ENCODE measurements at regions not wholly inside any gene's neighbourhood (a gene's known extent, or its start where the extent isn't known, plus 50 kb on each side); places are given as distances from the start of the nearest gene placed in this dataset.
A peak's percentile ranks its signal among the peaks of the same experiment; 100 is the strongest.

DNA sequence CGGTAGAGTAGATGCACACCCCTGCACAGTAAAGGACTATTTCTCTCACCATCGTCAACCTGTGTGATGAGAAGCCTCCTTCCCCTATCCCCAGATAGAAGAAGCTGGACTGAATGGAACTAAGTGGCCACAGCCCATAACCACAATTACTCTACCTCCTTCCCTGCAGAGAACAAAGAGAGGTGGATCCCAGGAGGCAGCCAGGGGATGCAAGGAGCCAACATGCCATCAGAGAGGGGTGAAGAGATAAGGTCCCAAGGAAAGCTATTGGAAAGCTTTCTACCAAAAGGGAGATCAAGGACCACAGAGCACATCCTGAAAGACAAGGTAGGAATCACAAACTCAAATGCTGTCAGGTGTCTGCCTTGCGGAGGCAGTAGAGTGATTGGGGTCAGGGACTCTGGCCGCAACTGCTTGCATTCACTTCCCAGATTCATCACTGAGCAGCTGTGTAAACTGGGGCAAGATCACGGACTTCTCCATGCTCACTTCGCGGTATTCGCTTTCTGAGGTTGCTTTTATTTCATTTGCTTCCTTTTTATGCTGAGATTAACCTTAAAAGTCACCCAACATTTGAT is 81.6 kb upstream of the MYO3A start:
- Histone ChIP-seq H4K91ac (replicated peaks; ENCODE audit: insufficient read length, low read length) (no peak overlapping the region), H3K79me2 (ENCODE audit: control insufficient read depth in 1 of 2, insufficient read depth in 2 of 2, low read length in 2 of 2) (no peaks in the 10 kb centered on the region), H2BK20ac (ENCODE audit: low read length) (no peak overlapping the region), H3K4me3 (ENCODE audit: extremely low read depth in 1 of 4, insufficient read depth in 2 of 4, low read depth in 3 of 4, low read length in 4 of 4) (no peak overlapping the region), H3K4ac (replicated peaks; ENCODE audit: insufficient read length, low read depth, low read length) (no peak overlapping the region), H2BK15ac (ENCODE audit: low read length) (0 out of 2 replicates have a peak overlapping the region, but pooled peaks have one; percentile 63), H3K9ac (replicated peaks in 1 of 4; ENCODE audit: extremely low read depth in 1 of 4, low read depth in 3 of 4, low read length in 3 of 4) (no peak overlapping the region), H3K23me2 (ENCODE audit: low read depth, low read length) (no peaks in the 10 kb centered on the region; the same call in 1 of the 2 replicates), H3K9me3 (ENCODE audit: insufficient read depth in 2 of 2, low read depth in 1 of 2, low read length in 1 of 2) (no peaks in the 10 kb centered on the region), H2AFZ (ENCODE audit: low read length) (peak overlapping the region; percentile 72; the same call in 1 of the 2 replicates), H3K27me3 (replicated peaks in 1 of 4; ENCODE audit: control insufficient read depth in 3 of 4, extremely low read depth in 1 of 4, insufficient read depth in 3 of 4, low read length in 3 of 4) (no peaks in the 10 kb centered on the region; a peak in 1 of 7 replicates), H2BK120ac (replicated peaks; ENCODE audit: low read depth, low read length) (no peak overlapping the region), H3K79me1 (ENCODE audit: low read depth, low read length) (no peaks in the 10 kb centered on the region), H2AK5ac (ENCODE audit: low read depth, low read length) (no peak overlapping the region), H2BK5ac (ENCODE audit: low read depth, low read length) (no peak overlapping the region), H2BK12ac (ENCODE audit: low read depth, low read length) (no peak overlapping the region), H3K4me2 (ENCODE audit: insufficient read depth in 1 of 2, low read depth in 2 of 2, low read length in 2 of 2) (peak overlapping the region in 1 of 2 experiments; percentile 22; a peak in 1 of 4 replicates), H4K20me1 (replicated peaks in 1 of 2; ENCODE audit: control insufficient read depth in 1 of 2, insufficient read depth in 2 of 2, low read length in 2 of 2) (no peaks in the 10 kb centered on the region), H3K27ac (ENCODE audit: low read depth, low read length) (no peak overlapping the region), H3K56ac (replicated peaks; ENCODE audit: insufficient read length, low read depth, low read length) (no peak overlapping the region), H3K23ac (ENCODE audit: insufficient read length) (no peak overlapping the region), H3K4me1 (replicated peaks in 1 of 4; ENCODE audit: control insufficient read depth in 3 of 4, insufficient read depth in 4 of 4, low read length in 3 of 4) (peaks cover 0 to 15% (median 8%) of the 10 kb centered on the region in 4 experiments; a peak in 4 of 7 replicates), H3K14ac (ENCODE audit: insufficient read length) (no peak overlapping the region), H3K36me3 (ENCODE audit: control insufficient read depth in 2 of 4, insufficient read depth in 4 of 4, low read length in 3 of 4) (no peaks in the 10 kb centered on the region), H3K18ac (ENCODE audit: extremely low read depth, low read length) (no peak overlapping the region; the same call in none of the 2 replicates), H4K8ac (ENCODE audit: extremely low read depth, insufficient read depth, low read length) (no peak overlapping the region), H4K5ac (ENCODE audit: insufficient read length, low read depth, low read length) (no peak overlapping the region)
- ChIA-PET POLR2A (ENCODE audit: partially characterized antibody) (interaction anchor here (0.6 kb wide), 1 partner anchor 39 kb away, joined by 5 read pairs; no protein-coding TSS in a partner anchor), CTCF (ENCODE audit: partially characterized antibody) (interaction anchor here (0.7 to 1.9 kb wide), 2 partner anchors 10 to 95 kb away, joined by 4 to 9 read pairs; no protein-coding TSS in a partner anchor)
- WGBS, 2 experiments (ENCODE audit: extremely low coverage in 1 of 2, insufficient coverage in 1 of 2, insufficient read length in 1 of 2, insufficient replicate concordance in 2 of 2, low coverage in 1 of 2, low lambda C conversion rate in 2 of 2, missing lambda C conversion rate in 1 of 2), result 89% methylated on average over 8 of the region's 8 CpGs; no CpG with 5 or more reads in 1 of the 2 experiments
- no peak for FAIRE-seq
- no peak for DNase-seq (ENCODE audit: low read depth in 1 of 2, low spot score in 2 of 2)
- TF ChIP-seq CBX8 (IDR thresholded peaks at IDR 0.05; ENCODE audit: borderline replicate concordance, low read depth, low read length) (no peak), SP1 (IDR thresholded peaks at IDR 0.05; ENCODE audit: low read depth, low read length) (no peak), RFX5 (IDR thresholded peaks at IDR 0.05; ENCODE audit: borderline replicate concordance, low read depth, low read length) (no peak), SP2 (IDR thresholded peaks at IDR 0.05; ENCODE audit: low read length) (no peak), POLR2AphosphoS5 (IDR thresholded peaks at IDR 0.05; ENCODE audit: low read depth, low read length) (no peak)
- TF ChIP-seq, protein P1, sequence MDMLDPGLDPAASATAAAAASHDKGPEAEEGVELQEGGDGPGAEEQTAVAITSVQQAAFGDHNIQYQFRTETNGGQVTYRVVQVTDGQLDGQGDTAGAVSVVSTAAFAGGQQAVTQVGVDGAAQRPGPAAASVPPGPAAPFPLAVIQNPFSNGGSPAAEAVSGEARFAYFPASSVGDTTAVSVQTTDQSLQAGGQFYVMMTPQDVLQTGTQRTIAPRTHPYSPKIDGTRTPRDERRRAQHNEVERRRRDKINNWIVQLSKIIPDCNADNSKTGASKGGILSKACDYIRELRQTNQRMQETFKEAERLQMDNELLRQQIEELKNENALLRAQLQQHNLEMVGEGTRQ (IDR thresholded peaks at IDR 0.05; ENCODE audit: low read length), result no peak
- TF ChIP-seq, protein P2, sequence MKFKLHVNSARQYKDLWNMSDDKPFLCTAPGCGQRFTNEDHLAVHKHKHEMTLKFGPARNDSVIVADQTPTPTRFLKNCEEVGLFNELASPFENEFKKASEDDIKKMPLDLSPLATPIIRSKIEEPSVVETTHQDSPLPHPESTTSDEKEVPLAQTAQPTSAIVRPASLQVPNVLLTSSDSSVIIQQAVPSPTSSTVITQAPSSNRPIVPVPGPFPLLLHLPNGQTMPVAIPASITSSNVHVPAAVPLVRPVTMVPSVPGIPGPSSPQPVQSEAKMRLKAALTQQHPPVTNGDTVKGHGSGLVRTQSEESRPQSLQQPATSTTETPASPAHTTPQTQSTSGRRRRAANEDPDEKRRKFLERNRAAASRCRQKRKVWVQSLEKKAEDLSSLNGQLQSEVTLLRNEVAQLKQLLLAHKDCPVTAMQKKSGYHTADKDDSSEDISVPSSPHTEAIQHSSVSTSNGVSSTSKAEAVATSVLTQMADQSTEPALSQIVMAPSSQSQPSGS (IDR thresholded peaks at IDR 0.05; ENCODE audit: low read length), result no peak
- TF ChIP-seq, protein P3, sequence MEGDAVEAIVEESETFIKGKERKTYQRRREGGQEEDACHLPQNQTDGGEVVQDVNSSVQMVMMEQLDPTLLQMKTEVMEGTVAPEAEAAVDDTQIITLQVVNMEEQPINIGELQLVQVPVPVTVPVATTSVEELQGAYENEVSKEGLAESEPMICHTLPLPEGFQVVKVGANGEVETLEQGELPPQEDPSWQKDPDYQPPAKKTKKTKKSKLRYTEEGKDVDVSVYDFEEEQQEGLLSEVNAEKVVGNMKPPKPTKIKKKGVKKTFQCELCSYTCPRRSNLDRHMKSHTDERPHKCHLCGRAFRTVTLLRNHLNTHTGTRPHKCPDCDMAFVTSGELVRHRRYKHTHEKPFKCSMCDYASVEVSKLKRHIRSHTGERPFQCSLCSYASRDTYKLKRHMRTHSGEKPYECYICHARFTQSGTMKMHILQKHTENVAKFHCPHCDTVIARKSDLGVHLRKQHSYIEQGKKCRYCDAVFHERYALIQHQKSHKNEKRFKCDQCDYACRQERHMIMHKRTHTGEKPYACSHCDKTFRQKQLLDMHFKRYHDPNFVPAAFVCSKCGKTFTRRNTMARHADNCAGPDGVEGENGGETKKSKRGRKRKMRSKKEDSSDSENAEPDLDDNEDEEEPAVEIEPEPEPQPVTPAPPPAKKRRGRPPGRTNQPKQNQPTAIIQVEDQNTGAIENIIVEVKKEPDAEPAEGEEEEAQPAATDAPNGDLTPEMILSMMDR (IDR thresholded peaks at IDR 0.05; ENCODE audit: control extremely low read depth in 1 of 3, insufficient read depth in 1 of 3, low read depth in 1 of 3, low read length in 3 of 3), result no peak
